PC-3 (cell line): ENCODE measurements at regions not wholly inside any gene's neighbourhood (a gene's known extent, or its start where the extent isn't known, plus 50 kb on each side); places are given as distances from the start of the nearest gene placed in this dataset.

Experiments used
- ATAC-seq: fragments of 200-7000 bp; cut with Tn5 transposase; 2 replicates; pipeline ENCODE4 v1.9.1; 2020; ENCODE audit warnings: mild to moderate bottlenecking, moderate library complexity
- BruUV-seq: library from RNA; stranded (reverse); fragments of 400-500 nt; replicated peaks from 2 replicates; lab custom pipeline; 2021; lab: Mats Ljungman, UMichigan
- CTCF ChIA-PET: fragments of 300-600 bp; sonication (Branson Sonifier 250); formaldehyde crosslinking; loops from one replicate; lab custom pipeline; 2022; ENCODE audit warnings: antibody characterized with exemption; lab: Charles Lee
- POLR2A ChIA-PET: fragments of 300-600 bp; sonication (Branson Sonifier 250); formaldehyde crosslinking; loops from one replicate; lab custom pipeline; 2022; ENCODE audit warnings: antibody characterized with exemption; ENCODE audit not compliant: unreplicated experiment; lab: Charles Lee
- DNase-seq: peaks from one replicate; pipeline ENCODE4 v3.0.0-alpha.2; 2015
- H2AFZ ChIP-seq: fragments of 300-600 bp; sonication (generic); 2 replicates; pipeline ENCODE4 v1.6.0; 2016; ENCODE audit warnings: antibody characterized with exemption, low read length
- H3F3A ChIP-seq: fragments of 300-600 bp; sonication (generic); one replicate; pipeline ENCODE4 v1.6.0; 2017; ENCODE audit warnings: antibody characterized with exemption, low read length, control low read depth, mild to moderate bottlenecking; ENCODE audit not compliant: unreplicated experiment
- H3K27ac ChIP-seq: fragments of 300-600 bp; sonication (generic); 2 replicates; pipeline ENCODE4 v1.5.1; 2016; ENCODE audit warnings: mild to moderate bottlenecking, low read length
- H3K27me3 ChIP-seq: fragments of 300-600 bp; sonication (generic); 2 replicates; pipeline ENCODE4 v1.6.1; 2016; ENCODE audit warnings: low read length, mixed read lengths
- H3K36me3 ChIP-seq: fragments of 300-600 bp; sonication (generic); 2 replicates; pipeline ENCODE4 v1.6.1; 2016; ENCODE audit warnings: low read depth, mixed run types, low read length, mixed read lengths
- H3K4me1 ChIP-seq: fragments of 300-600 bp; sonication (generic); 2 replicates; pipeline ENCODE4 v1.5.1; 2016; ENCODE audit warnings: low read length; ENCODE audit not compliant: insufficient read depth
- H3K4me2 ChIP-seq: fragments of 300-600 bp; sonication (generic); 2 replicates; pipeline ENCODE4 v1.6.0; 2016; ENCODE audit warnings: low read length
- H3K4me3 ChIP-seq: fragments of 300-600 bp; sonication (generic); 2 replicates; pipeline ENCODE4 v1.5.1; 2016; ENCODE audit warnings: mild to moderate bottlenecking, low read length, mixed read lengths
- H3K79me2 ChIP-seq: fragments of 300-600 bp; sonication (generic); 2 replicates; pipeline ENCODE4 v1.6.1; 2017; ENCODE audit warnings: low read length, mixed read lengths
- H3K9ac ChIP-seq: fragments of 300-600 bp; sonication (generic); 2 replicates; pipeline ENCODE4 v1.6.0; 2016; ENCODE audit warnings: mild to moderate bottlenecking, low read length
- H3K9me2 ChIP-seq: fragments of 300-600 bp; sonication (generic); replicated peaks from 2 replicates; pipeline ENCODE4 v1.6.1; 2016; ENCODE audit warnings: mixed run types, low read length, mixed read lengths
- H3K9me3 ChIP-seq: fragments of 300-600 bp; sonication (generic); 2 replicates; pipeline ENCODE4 v1.6.1; 2016; ENCODE audit warnings: low read length, mixed read lengths
- H4K20me1 ChIP-seq: fragments of 300-600 bp; sonication (generic); 2 replicates; pipeline ENCODE4 v1.6.1; 2016; ENCODE audit warnings: low read length, mixed read lengths
- EZH2 ChIP-seq: fragments of 300-600 bp; sonication (generic); IDR thresholded peaks from one replicate; pipeline ENCODE4 v1.6.1; 2017; ENCODE audit warnings: antibody characterized with exemption, mild to moderate bottlenecking, low read length; ENCODE audit not compliant: unreplicated experiment
- EZH2phosphoT487 ChIP-seq: fragments of 300-600 bp; sonication (generic); IDR thresholded peaks from 2 replicates; pipeline ENCODE4 v1.6.1; 2018; ENCODE audit warnings: mild to moderate bottlenecking, antibody characterized with exemption, low read length, borderline replicate concordance
- intact Hi-C: fragments of 100-400 bp; cut with micrococcal nuclease; formaldehyde crosslinking; loops from 2 replicates; pipeline ENCODE4 v1.9.0; 2023
- TF ChIP-seq, protein P1 (sequence below): fragments of 300-600 bp; sonication (generic); conservative IDR thresholded peaks from 2 replicates; pipeline ENCODE4 v1.5.1; 2017; ENCODE audit warnings: antibody characterized with exemption, low read depth, mild to moderate bottlenecking, low read length

DNA sequence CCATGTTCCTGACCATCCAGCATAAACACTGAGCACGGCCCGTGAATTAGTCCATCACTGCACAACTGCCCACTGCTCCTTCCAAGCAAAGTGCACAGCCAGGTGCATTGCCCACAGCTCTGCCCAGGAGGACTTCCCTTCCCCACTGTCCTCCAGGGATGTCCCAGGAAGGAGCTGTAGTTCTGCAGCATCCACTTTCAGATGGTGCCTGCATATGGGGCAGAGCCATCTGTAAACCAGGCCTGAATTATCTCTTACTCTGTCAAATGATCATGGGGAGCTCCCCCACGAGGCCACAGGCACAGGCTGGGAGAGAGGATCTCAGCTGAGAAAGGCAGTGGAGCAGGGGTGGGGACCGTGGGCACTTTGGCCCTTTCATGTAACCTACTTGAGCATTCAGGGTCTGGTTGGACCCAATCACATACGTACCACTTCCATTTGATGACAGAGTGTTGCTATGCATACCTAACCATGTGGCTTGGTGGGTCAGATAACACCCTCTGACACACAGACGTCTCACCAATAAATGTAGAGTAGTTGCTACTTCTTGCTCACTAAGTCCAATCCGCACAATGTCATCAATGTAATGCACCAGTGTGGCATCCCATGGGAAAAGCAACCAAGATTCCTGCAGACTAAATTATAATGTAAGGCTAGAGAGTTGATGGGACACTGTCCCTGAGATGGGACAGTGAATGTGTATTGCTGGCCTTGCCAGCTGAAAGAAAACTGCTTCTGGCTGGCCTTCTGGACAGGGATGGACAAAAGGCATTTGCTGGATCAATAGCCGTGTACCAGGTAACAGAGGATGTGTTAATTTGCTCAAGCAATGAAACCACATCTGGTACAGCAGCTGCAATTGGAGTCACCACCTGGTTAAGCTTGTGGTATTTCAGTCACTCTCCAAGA is 113.8 kb upstream of the C14orf180 start:
- no peak overlapping the region for H2AFZ ChIP-seq
- no peak for ATAC-seq
- no peaks in the 10 kb centered on the region for H4K20me1 ChIP-seq
- H3K79me2 ChIP-seq = no peaks in the 10 kb centered on the region
- intact Hi-C loops = no loop called here
- H3K4me2 ChIP-seq = no peak overlapping the region
- ChIA-PET CTCF (no interaction called here), POLR2A (no interaction called here)
- H3K27ac ChIP-seq = no peak overlapping the region
- no peaks in the 10 kb centered on the region for H3K4me1 ChIP-seq
- no peak for DNase-seq
- no peaks in the 10 kb centered on the region for H3K9me2 ChIP-seq
- TF ChIP-seq, protein P1, sequence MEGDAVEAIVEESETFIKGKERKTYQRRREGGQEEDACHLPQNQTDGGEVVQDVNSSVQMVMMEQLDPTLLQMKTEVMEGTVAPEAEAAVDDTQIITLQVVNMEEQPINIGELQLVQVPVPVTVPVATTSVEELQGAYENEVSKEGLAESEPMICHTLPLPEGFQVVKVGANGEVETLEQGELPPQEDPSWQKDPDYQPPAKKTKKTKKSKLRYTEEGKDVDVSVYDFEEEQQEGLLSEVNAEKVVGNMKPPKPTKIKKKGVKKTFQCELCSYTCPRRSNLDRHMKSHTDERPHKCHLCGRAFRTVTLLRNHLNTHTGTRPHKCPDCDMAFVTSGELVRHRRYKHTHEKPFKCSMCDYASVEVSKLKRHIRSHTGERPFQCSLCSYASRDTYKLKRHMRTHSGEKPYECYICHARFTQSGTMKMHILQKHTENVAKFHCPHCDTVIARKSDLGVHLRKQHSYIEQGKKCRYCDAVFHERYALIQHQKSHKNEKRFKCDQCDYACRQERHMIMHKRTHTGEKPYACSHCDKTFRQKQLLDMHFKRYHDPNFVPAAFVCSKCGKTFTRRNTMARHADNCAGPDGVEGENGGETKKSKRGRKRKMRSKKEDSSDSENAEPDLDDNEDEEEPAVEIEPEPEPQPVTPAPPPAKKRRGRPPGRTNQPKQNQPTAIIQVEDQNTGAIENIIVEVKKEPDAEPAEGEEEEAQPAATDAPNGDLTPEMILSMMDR = no peak
- TF ChIP-seq EZH2 = no peak
- TF ChIP-seq EZH2phosphoT487 = no peak
- no TSS peak for BruUV-seq
- no peak overlapping the region for H3K9ac ChIP-seq
- peaks cover 82% of the 10 kb centered on the region for H3K27me3 ChIP-seq
- no peak overlapping the region for H3K4me3 ChIP-seq
- H3K36me3 ChIP-seq = no peaks in the 10 kb centered on the region
- no peaks in the 10 kb centered on the region for H3K9me3 ChIP-seq
- no peaks in the 10 kb centered on the region for H3F3A ChIP-seq

DNA sequence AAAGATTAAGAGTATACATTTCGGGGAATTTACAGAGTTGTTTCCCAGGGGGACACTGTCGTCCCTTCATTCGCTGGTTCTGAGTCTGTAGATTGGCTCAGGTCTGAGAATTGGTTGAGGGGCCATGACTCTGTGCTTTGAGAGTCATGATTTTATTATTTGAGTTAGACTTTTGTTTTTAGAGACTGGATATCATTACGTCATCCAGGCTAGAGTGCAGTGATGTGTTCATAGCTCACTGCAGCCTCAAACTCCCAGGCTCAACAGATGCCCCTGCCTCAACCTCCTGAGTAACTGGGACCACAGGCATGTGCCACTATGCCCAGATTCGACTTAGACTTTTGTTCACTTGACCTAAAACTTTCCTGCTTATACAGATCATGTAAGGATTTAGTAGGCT is 112.3 kb upstream of the C14orf180 start:
- DNase-seq (no peak), ATAC-seq (no peak)
- Histone ChIP-seq H3K4me1 (no peaks in the 10 kb centered on the region), H3K27ac (no peak overlapping the region), H2AFZ (no peak overlapping the region), H3K9me3 (no peaks in the 10 kb centered on the region), H3K4me3 (no peak overlapping the region), H3K79me2 (no peaks in the 10 kb centered on the region), H4K20me1 (no peaks in the 10 kb centered on the region), H3F3A (no peaks in the 10 kb centered on the region), H3K36me3 (no peaks in the 10 kb centered on the region), H3K9ac (no peak overlapping the region), H3K27me3 (peaks cover 70% of the 10 kb centered on the region), H3K4me2 (no peak overlapping the region), H3K9me2 (no peaks in the 10 kb centered on the region)
- no TSS peak for BruUV-seq
- intact Hi-C loops = no loop called here
- CTCF ChIA-PET = no interaction called here
- POLR2A ChIA-PET = no interaction called here
- TF ChIP-seq, protein P1 = no peak
- TF ChIP-seq EZH2phosphoT487 = no peak

- Histone ChIP-seq H3K27ac (no peak overlapping the region), H3F3A (no peaks in the 10 kb centered on the region), H3K4me1 (no peaks in the 10 kb centered on the region), H3K9me3 (no peaks in the 10 kb centered on the region), H3K79me2 (no peaks in the 10 kb centered on the region), H3K9ac (no peak overlapping the region), H4K20me1 (no peaks in the 10 kb centered on the region), H3K4me3 (no peak overlapping the region), H3K4me2 (no peak overlapping the region), H3K27me3 (peaks cover 69% of the 10 kb centered on the region), H3K9me2 (no peaks in the 10 kb centered on the region), H3K36me3 (no peaks in the 10 kb centered on the region), H2AFZ (no peak overlapping the region)
- ChIA-PET POLR2A (no interaction called here), CTCF (no interaction called here)
- intact Hi-C loops = no loop called here
- no peak for TF ChIP-seq EZH2
- TF ChIP-seq EZH2phosphoT487 = no peak
- TF ChIP-seq, protein P1 = no peak
- BruUV-seq = no TSS peak
- no peak for ATAC-seq
- DNase-seq = no peak
These were observed 111.9 kb upstream of the C14orf180 start for GRCh38 chr14:104467641-104468040.
